Hepatocyte (in vitro differentiated cells): ENCODE measurements at regions not wholly inside any gene's neighbourhood (a gene's known extent, or its start where the extent isn't known, plus 50 kb on each side); places are given as distances from the start of the nearest gene placed in this dataset.

Source experiments
- EZH2 ChIP-seq: fragments of 200-600 bp; sonication (generic); IDR thresholded peaks from 2 replicates; pipeline ENCODE4 v1.6.1; 2016; ENCODE audit warnings: antibody characterized with exemption, mild to moderate bottlenecking, borderline replicate concordance
- EZH2phosphoT487 ChIP-seq: fragments of 200-600 bp; sonication (generic); IDR thresholded peaks from one replicate; pipeline ENCODE4 v1.6.1; 2018; ENCODE audit warnings: antibody characterized with exemption, mild to moderate bottlenecking, low read depth, moderate library complexity; ENCODE audit not compliant: unreplicated experiment, severe bottlenecking
- TF ChIP-seq, protein P1 (sequence below): fragments of 200-600 bp; sonication (generic); IDR thresholded peaks from 2 replicates; pipeline ENCODE4 v1.5.1; 2016; ENCODE audit warnings: antibody characterized with exemption, mild to moderate bottlenecking; ENCODE audit not compliant: poor library complexity

DNA sequence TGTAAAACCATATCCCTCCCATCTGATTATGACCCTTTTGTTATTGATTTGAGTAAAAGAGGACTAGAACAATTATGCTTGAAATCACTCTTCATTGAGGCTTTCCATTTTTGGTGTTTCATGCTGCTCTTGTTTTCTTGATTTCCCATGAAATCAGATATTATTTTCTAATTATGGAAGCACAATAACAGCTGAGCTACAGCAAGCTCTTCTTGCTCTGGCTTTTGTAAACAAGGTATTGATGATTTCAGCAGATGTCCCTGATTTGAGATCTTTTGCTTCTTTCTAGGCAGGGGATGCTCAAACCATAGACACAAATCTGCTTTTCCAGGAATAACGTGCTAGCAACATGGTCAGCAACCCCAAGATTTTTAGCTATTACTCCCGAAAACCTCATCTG lies 607.8 kb downstream of the NCAM2 start:
- no peak for TF ChIP-seq EZH2
- TF ChIP-seq, protein P1, sequence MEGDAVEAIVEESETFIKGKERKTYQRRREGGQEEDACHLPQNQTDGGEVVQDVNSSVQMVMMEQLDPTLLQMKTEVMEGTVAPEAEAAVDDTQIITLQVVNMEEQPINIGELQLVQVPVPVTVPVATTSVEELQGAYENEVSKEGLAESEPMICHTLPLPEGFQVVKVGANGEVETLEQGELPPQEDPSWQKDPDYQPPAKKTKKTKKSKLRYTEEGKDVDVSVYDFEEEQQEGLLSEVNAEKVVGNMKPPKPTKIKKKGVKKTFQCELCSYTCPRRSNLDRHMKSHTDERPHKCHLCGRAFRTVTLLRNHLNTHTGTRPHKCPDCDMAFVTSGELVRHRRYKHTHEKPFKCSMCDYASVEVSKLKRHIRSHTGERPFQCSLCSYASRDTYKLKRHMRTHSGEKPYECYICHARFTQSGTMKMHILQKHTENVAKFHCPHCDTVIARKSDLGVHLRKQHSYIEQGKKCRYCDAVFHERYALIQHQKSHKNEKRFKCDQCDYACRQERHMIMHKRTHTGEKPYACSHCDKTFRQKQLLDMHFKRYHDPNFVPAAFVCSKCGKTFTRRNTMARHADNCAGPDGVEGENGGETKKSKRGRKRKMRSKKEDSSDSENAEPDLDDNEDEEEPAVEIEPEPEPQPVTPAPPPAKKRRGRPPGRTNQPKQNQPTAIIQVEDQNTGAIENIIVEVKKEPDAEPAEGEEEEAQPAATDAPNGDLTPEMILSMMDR, result no peak
- TF ChIP-seq EZH2phosphoT487, result no peak
